CD4-positive, CD25-positive, alpha-beta regulatory T cell (primary cell): ENCODE measurements at regions not wholly inside any gene's neighbourhood (a gene's known extent, or its start where the extent isn't known, plus 50 kb on each side); places are given as distances from the start of the nearest gene placed in this dataset.

Experiments
- ATAC-seq, 2 donors: fragments of 150-1000 bp; cut with Tn5 transposase; one replicate each; pipeline ENCODE4 v1.10.0; 2021; ENCODE audit warnings: low read depth in 2 of 2, moderate number of reproducible peaks in 2 of 2, moderate library complexity in 1 of 2
- DNase-seq, 3 donors: peaks; one replicate each; pipeline versions ENCODE4 v3.0.0 to v3.0.0-alpha.2; 2012 to 2022; ENCODE audit warnings: mixed read lengths in 1 of 3
- H3K27ac ChIP-seq: one replicate; pipeline ENCODE4 v1.7.0; 2013; ENCODE audit warnings: mild to moderate bottlenecking, low read length; ENCODE audit not compliant: insufficient read depth, poor library complexity, severe bottlenecking
- H3K27me3 ChIP-seq: one replicate; pipeline ENCODE4 v1.7.0; 2013; ENCODE audit warnings: low read length; ENCODE audit not compliant: control insufficient read depth, insufficient read depth
- H3K36me3 ChIP-seq: one replicate; pipeline ENCODE4 v1.7.0; 2013; ENCODE audit warnings: mild to moderate bottlenecking, low read length, moderate library complexity; ENCODE audit not compliant: control insufficient read depth, insufficient read depth
- H3K4me1 ChIP-seq: 2 replicates; pipeline ENCODE4 v1.7.0; 2013; ENCODE audit warnings: mild to moderate bottlenecking, low read length; ENCODE audit not compliant: insufficient read depth, control insufficient read depth, poor library complexity, severe bottlenecking
- H3K4me3 ChIP-seq: one replicate; pipeline ENCODE4 v1.7.0; 2013; ENCODE audit warnings: low read depth, mild to moderate bottlenecking, low read length, moderate library complexity
- H3K9me3 ChIP-seq, 2 experiments: 1 replicate in 1 of 2; 2 replicates in 1 of 2; pipeline ENCODE4 v1.7.0; 2013; ENCODE audit warnings: low read length in 2 of 2, mild to moderate bottlenecking in 1 of 2, moderate library complexity in 1 of 2; ENCODE audit not compliant: control insufficient read depth in 2 of 2
- H3K27ac Mint-ChIP-seq, 3 donors: one replicate each; pipeline ENCODE4 v1.8.0; 2020 to 2022; ENCODE audit warnings: mild to moderate bottlenecking in 3 of 3, mixed read lengths in 3 of 3, moderate library complexity in 2 of 3
- H3K27me3 Mint-ChIP-seq: one replicate; pipeline ENCODE4 v1.8.0; 2022; ENCODE audit warnings: mild to moderate bottlenecking, mixed read lengths
- H3K36me3 Mint-ChIP-seq: one replicate; pipeline ENCODE4 v1.8.0; 2020; ENCODE audit warnings: mixed read lengths
- H3K4me1 Mint-ChIP-seq, 4 donors: one replicate each; pipeline ENCODE4 v1.8.0; 2020 to 2022; ENCODE audit warnings: mixed read lengths in 4 of 4, mild to moderate bottlenecking in 1 of 4
- H3K4me3 Mint-ChIP-seq, 4 donors: one replicate each; pipeline ENCODE4 v1.8.0; 2020 to 2022; ENCODE audit warnings: mild to moderate bottlenecking in 4 of 4, mixed read lengths in 4 of 4, moderate library complexity in 3 of 4
- H3K9me3 Mint-ChIP-seq, 7 donors: one replicate each; pipeline ENCODE4 v1.8.0; 2020 to 2022; ENCODE audit warnings: mixed read lengths in 7 of 7, mild to moderate bottlenecking in 3 of 7, moderate library complexity in 2 of 7

- H3K36me3 ChIP-seq = no peaks in the 10 kb centered on the region
- H3K9me3 ChIP-seq = peaks cover 0 to 7% of the 10 kb centered on the region in 2 experiments
- H3K4me1 ChIP-seq = no peaks in the 10 kb centered on the region
- H3K9me3 Mint-ChIP-seq = peaks cover 0 to 19% (median 4%) of the 10 kb centered on the region in 7 donors
- ATAC-seq (no peak), DNase-seq (no peak)
- H3K27ac Mint-ChIP-seq = no peak overlapping the region
- H3K4me1 Mint-ChIP-seq = no peaks in the 10 kb centered on the region
- no peaks in the 10 kb centered on the region for H3K36me3 Mint-ChIP-seq
- no peak overlapping the region for H3K27ac ChIP-seq
- no peak overlapping the region for H3K4me3 ChIP-seq
- H3K27me3 ChIP-seq = no peaks in the 10 kb centered on the region
- no peaks in the 10 kb centered on the region for H3K27me3 Mint-ChIP-seq
- no peak overlapping the region for H3K4me3 Mint-ChIP-seq
Observed at GRCh38 chr2:6704077-6704476, 161.6 kb downstream of the CMPK2 start.

DNA sequence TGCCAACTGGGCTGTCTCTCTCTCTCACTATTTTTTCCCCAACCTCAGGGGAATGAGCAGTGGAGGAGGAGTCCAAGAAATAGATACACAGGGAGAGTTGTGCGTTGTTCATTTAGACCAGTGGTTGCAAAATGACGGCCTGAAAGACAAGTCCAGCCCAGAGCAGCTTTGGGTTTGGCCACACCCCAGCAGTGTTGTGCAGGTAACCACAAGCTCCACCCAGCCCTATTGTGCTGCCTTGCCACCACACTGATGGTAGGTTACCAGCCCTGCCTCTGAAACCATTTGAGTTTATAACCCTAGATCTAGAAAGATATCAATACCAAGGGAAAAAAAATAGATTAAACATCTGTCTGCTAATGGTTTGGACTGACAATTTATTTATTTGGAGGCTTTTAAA, 144.3 kb downstream of the CMPK2 start:
- Mint-ChIP-seq H3K27me3 (no peaks in the 10 kb centered on the region), H3K36me3 (no peaks in the 10 kb centered on the region), H3K9me3 (peaks cover 0 to 1% (median 0%) of the 10 kb centered on the region in 7 donors), H3K4me1 (no peaks in the 10 kb centered on the region), H3K4me3 (no peak overlapping the region), H3K27ac (no peak overlapping the region)
- no peak overlapping the region for H3K27ac ChIP-seq
- ATAC-seq = no peak
- H3K27me3 ChIP-seq = no peaks in the 10 kb centered on the region
- H3K4me3 ChIP-seq = no peak overlapping the region
- no peaks in the 10 kb centered on the region for H3K9me3 ChIP-seq
- H3K4me1 ChIP-seq = no peaks in the 10 kb centered on the region
- no peaks in the 10 kb centered on the region for H3K36me3 ChIP-seq
- DNase-seq = no peak

DNA sequence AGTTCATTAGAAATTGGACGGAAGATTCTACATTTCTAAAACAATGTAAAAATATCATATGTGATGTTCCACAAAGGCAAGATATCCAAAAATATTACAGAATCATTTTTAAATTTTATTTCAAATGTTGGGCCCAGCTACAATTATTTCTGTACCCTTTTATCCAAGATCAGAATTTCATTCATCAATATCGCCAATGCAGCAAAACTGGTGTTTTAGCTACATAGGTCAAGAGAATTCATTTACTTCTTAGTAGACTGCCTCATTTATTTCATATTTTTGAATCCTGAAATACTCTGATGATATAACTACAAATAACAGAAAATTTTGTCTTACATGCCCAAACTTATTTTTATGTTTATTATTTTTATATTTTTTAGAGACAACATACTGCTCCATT, 143.1 kb downstream of the CMPK2 start:
- Histone ChIP-seq H3K27ac (no peak overlapping the region), H3K27me3 (no peaks in the 10 kb centered on the region), H3K36me3 (no peaks in the 10 kb centered on the region), H3K4me3 (no peak overlapping the region), H3K4me1 (no peaks in the 10 kb centered on the region), H3K9me3 (no peaks in the 10 kb centered on the region)
- Mint-ChIP-seq H3K36me3 (no peaks in the 10 kb centered on the region), H3K27me3 (no peaks in the 10 kb centered on the region), H3K4me3 (no peak overlapping the region), H3K9me3 (no peaks in the 10 kb centered on the region), H3K27ac (no peak overlapping the region), H3K4me1 (no peaks in the 10 kb centered on the region)
- ATAC-seq = no peak
- no peak for DNase-seq

- no peak overlapping the region for H3K27ac Mint-ChIP-seq
- H3K9me3 Mint-ChIP-seq = no peaks in the 10 kb centered on the region
- H3K36me3 ChIP-seq = no peaks in the 10 kb centered on the region
- H3K4me1 ChIP-seq = no peaks in the 10 kb centered on the region
- no peak for DNase-seq
- H3K4me1 Mint-ChIP-seq = no peaks in the 10 kb centered on the region
- no peaks in the 10 kb centered on the region for H3K27me3 Mint-ChIP-seq
- no peak for ATAC-seq
- no peaks in the 10 kb centered on the region for H3K27me3 ChIP-seq
- H3K4me3 Mint-ChIP-seq = no peak overlapping the region
- no peaks in the 10 kb centered on the region for H3K9me3 ChIP-seq
- no peak overlapping the region for H3K4me3 ChIP-seq
- H3K27ac ChIP-seq = no peak overlapping the region
- H3K36me3 Mint-ChIP-seq = no peaks in the 10 kb centered on the region
Observed at GRCh38 chr2:6723865-6724604, 141.7 kb downstream of the CMPK2 start.

DNA sequence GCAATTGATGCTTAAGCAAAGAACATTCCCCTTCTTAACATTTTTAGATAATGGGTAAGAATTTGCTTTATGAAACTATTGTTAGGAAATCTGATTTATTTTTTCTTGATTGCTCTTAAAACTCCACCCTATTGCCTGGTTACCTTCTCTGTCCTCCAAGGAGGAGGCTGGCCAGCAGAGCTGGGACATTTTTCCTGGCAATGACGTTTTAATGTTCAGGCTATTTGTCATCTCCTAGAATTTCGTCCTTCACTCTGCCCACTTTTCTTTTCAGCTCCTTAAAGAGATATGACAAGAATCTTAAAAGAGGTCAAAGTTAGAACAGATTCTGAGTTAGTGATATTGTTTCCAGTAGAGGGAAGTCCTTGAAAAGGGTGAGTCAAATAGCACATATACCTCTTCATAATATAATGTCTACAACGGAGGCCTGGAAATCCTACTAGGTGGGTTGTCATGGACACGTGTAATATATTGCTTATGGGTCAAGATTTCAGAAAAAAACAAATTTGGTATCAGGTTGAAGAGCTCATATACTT, 141.0 kb downstream of the CMPK2 start:
- no peaks in the 10 kb centered on the region for H3K27me3 ChIP-seq
- no peaks in the 10 kb centered on the region for H3K9me3 Mint-ChIP-seq
- ATAC-seq (no peak), DNase-seq (no peak)
- no peaks in the 10 kb centered on the region for H3K36me3 ChIP-seq
- no peak overlapping the region for H3K4me3 ChIP-seq
- no peak overlapping the region for H3K27ac ChIP-seq
- no peaks in the 10 kb centered on the region for H3K36me3 Mint-ChIP-seq
- no peak overlapping the region for H3K4me3 Mint-ChIP-seq
- no peaks in the 10 kb centered on the region for H3K4me1 Mint-ChIP-seq
- no peaks in the 10 kb centered on the region for H3K4me1 ChIP-seq
- H3K27ac Mint-ChIP-seq = no peak overlapping the region
- H3K27me3 Mint-ChIP-seq = no peaks in the 10 kb centered on the region
- no peaks in the 10 kb centered on the region for H3K9me3 ChIP-seq

GRCh38 chr2:6728156-6728555, 137.6 kb downstream of the CMPK2 start:
- H3K27ac ChIP-seq = no peak overlapping the region
- Mint-ChIP-seq H3K4me3 (no peak overlapping the region), H3K27me3 (no peaks in the 10 kb centered on the region), H3K9me3 (peaks cover 0 to 7% (median 1%) of the 10 kb centered on the region in 7 donors), H3K36me3 (no peaks in the 10 kb centered on the region), H3K4me1 (no peaks in the 10 kb centered on the region), H3K27ac (no peak overlapping the region)
- H3K27me3 ChIP-seq = no peaks in the 10 kb centered on the region
- no peak for DNase-seq
- H3K36me3 ChIP-seq = no peaks in the 10 kb centered on the region
- no peaks in the 10 kb centered on the region for H3K9me3 ChIP-seq
- no peak overlapping the region for H3K4me3 ChIP-seq
- ATAC-seq = no peak
- H3K4me1 ChIP-seq = no peaks in the 10 kb centered on the region

DNA sequence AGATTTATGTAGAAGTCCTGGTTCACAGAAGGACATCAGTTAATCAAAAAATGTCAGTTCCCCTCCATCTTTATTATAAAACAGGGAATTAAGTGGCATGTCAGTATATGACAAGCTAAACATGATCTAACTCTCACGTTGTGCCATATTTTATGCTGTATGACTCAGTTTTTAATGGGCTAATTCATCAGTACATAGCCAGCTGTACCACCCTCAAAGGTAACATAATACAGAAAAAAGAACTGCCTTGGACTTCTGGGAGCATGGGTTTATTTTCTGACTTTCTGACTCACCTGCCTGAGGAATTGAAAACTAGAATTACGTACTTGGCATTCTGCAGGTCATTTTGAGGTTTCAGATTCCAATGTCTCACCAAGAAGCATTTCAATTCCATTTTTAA, 135.7 kb downstream of the CMPK2 start:
- H3K9me3 ChIP-seq = no peaks in the 10 kb centered on the region
- Mint-ChIP-seq H3K27me3 (no peaks in the 10 kb centered on the region), H3K36me3 (no peaks in the 10 kb centered on the region), H3K4me3 (no peak overlapping the region), H3K4me1 (no peaks in the 10 kb centered on the region), H3K27ac (no peak overlapping the region), H3K9me3 (peaks cover 0 to 7% (median 1%) of the 10 kb centered on the region in 7 donors)
- H3K4me3 ChIP-seq = no peak overlapping the region
- no peaks in the 10 kb centered on the region for H3K36me3 ChIP-seq
- no peak for DNase-seq
- ATAC-seq = no peak
- H3K4me1 ChIP-seq = no peaks in the 10 kb centered on the region
- no peak overlapping the region for H3K27ac ChIP-seq
- H3K27me3 ChIP-seq = no peaks in the 10 kb centered on the region
